HepG2 (cell line): ENCODE measurements at regions not wholly inside any gene's neighbourhood (a gene's known extent, or its start where the extent isn't known, plus 50 kb on each side); places are given as distances from the start of the nearest gene placed in this dataset.

ENCODE experiments used
- CC2D1A ChIP-seq: sonication (generic); formaldehyde crosslinking; IDR thresholded peaks from 2 replicates; pipeline ENCODE4 v1.8.1; 2023; ENCODE audit warnings: mild to moderate bottlenecking, missing genetic modification reagents
- HNRNPL ChIP-seq: fragments of 200-400 bp; formaldehyde crosslinking; IDR thresholded peaks from 2 replicates; pipeline ENCODE4 v1.6.1; 2017; ENCODE audit warnings: mild to moderate bottlenecking, low read depth, low read length
- NCOR1 ChIP-seq: fragments of 200-600 bp; sonication (generic); IDR thresholded peaks from 2 replicates; pipeline ENCODE4 v1.7.0; 2017; ENCODE audit warnings: antibody characterized with exemption, low read length, borderline replicate concordance
- NFE2L2 ChIP-seq: fragments of 150-350 bp; IDR thresholded peaks from 2 replicates; pipeline ENCODE4 v1.6.1; 2014; ENCODE audit warnings: low read length
- POLR2AphosphoS5 ChIP-seq: IDR thresholded peaks from 2 replicates; pipeline ENCODE4 v1.6.1; 2012; ENCODE audit warnings: low read depth, low read length
- ZNF292 ChIP-seq: sonication (generic); formaldehyde crosslinking; IDR thresholded peaks from 2 replicates; pipeline ENCODE4 v1.8.1; 2022; ENCODE audit warnings: mild to moderate bottlenecking, low read depth, missing genetic modification reagents, borderline replicate concordance
- ZNF431 ChIP-seq: sonication (generic); formaldehyde crosslinking; IDR thresholded peaks from 2 replicates; pipeline ENCODE4 v1.9.0; 2022; ENCODE audit warnings: missing genetic modification reagents, low read depth, mild to moderate bottlenecking, borderline replicate concordance
- TF ChIP-seq, protein P1 (sequence below): sonication (generic); formaldehyde crosslinking; IDR thresholded peaks from 2 replicates; pipeline ENCODE4 v1.5.0; 2020; ENCODE audit warnings: mild to moderate bottlenecking, missing genetic modification reagents
- TF ChIP-seq, protein P2 (sequence below): sonication (generic); formaldehyde crosslinking; IDR thresholded peaks from 2 replicates; pipeline ENCODE4 v1.4.0; 2020; ENCODE audit warnings: missing genetic modification reagents
- TF ChIP-seq, protein P3 (sequence below): sonication (generic); formaldehyde crosslinking; IDR thresholded peaks from 2 replicates; pipeline ENCODE4 v1.8.0; 2022; ENCODE audit warnings: mild to moderate bottlenecking, missing genetic modification reagents; ENCODE audit not compliant: insufficient replicate concordance
- TF ChIP-seq, protein P4 (sequence below): sonication (generic); formaldehyde crosslinking; IDR thresholded peaks from 2 replicates; pipeline ENCODE4 v1.8.0; 2022; ENCODE audit warnings: mild to moderate bottlenecking, missing genetic modification reagents, borderline replicate concordance
- TF ChIP-seq, protein P5 (sequence below): IDR thresholded peaks from 2 replicates; pipeline ENCODE4 v1.6.1; 2016; ENCODE audit warnings: low read depth, missing genetic modification reagents, missing compliant biosample characterization
- TF ChIP-seq, protein P6 (sequence below): sonication (generic); formaldehyde crosslinking; IDR thresholded peaks from 2 replicates; pipeline ENCODE4 v1.5.0; 2020; ENCODE audit warnings: missing genetic modification reagents

DNA sequence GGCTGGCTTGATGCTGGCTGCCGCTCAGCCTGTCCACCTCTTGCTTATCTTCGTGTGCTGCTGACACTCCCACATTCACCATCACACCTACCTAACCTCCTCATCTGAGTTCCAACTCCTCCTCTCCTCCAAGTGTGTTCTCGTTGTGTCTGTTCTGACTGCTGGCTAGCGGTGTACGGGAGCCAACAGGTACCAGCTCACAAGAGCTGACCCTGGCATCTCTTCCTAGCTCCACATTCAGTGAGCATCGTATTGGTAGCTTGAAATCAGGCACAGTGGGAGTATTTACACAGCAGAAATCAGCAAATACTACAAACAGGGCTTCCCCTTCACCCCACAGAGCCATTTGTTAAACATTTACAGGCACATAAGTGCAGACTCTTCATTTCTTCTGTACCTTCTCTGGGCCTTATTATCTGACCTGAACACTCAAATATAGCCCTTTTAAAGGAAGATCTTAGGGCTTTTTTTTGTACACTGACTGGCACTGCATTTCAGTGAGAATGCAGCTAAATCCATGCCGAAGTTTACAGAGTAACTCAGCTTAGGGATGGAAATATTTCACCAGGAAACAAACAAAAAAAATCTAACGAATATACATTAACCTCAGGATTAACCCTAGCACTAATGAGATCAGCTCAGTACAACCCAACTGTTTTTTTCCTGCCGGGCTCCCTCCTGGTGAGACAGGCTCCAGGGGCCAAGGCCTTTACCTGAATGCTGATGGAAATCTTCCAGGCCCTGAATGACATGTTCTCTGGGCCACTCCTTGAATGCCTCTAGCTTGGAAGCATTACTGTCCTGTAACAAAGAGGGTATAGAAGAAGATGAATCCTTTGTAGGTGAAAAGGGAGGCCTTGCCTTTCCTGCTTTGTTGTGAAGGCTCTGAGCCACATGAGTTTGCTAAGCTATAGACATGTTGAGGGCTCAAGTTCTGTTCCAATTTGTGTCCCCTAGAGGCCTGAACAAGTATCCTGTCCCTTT, 150.5 kb upstream of the LPP start (continued):
- TF ChIP-seq, protein P1, sequence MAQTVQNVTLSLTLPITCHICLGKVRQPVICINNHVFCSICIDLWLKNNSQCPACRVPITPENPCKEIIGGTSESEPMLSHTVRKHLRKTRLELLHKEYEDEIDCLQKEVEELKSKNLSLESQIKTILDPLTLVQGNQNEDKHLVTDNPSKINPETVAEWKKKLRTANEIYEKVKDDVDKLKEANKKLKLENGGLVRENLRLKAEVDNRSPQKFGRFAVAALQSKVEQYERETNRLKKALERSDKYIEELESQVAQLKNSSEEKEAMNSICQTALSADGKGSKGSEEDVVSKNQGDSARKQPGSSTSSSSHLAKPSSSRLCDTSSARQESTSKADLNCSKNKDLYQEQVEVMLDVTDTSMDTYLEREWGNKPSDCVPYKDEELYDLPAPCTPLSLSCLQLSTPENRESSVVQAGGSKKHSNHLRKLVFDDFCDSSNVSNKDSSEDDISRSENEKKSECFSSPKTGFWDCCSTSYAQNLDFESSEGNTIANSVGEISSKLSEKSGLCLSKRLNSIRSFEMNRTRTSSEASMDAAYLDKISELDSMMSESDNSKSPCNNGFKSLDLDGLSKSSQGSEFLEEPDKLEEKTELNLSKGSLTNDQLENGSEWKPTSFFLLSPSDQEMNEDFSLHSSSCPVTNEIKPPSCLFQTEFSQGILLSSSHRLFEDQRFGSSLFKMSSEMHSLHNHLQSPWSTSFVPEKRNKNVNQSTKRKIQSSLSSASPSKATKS (CRISPR knock-in tag): 0 out of 2 replicates have a peak, but pooled peaks have one; percentile 13
- TF ChIP-seq, protein P2, sequence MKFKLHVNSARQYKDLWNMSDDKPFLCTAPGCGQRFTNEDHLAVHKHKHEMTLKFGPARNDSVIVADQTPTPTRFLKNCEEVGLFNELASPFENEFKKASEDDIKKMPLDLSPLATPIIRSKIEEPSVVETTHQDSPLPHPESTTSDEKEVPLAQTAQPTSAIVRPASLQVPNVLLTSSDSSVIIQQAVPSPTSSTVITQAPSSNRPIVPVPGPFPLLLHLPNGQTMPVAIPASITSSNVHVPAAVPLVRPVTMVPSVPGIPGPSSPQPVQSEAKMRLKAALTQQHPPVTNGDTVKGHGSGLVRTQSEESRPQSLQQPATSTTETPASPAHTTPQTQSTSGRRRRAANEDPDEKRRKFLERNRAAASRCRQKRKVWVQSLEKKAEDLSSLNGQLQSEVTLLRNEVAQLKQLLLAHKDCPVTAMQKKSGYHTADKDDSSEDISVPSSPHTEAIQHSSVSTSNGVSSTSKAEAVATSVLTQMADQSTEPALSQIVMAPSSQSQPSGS (CRISPR knock-in tag): peak; percentile 16; the same call in 1 of the 2 replicates
- TF ChIP-seq, protein P3, sequence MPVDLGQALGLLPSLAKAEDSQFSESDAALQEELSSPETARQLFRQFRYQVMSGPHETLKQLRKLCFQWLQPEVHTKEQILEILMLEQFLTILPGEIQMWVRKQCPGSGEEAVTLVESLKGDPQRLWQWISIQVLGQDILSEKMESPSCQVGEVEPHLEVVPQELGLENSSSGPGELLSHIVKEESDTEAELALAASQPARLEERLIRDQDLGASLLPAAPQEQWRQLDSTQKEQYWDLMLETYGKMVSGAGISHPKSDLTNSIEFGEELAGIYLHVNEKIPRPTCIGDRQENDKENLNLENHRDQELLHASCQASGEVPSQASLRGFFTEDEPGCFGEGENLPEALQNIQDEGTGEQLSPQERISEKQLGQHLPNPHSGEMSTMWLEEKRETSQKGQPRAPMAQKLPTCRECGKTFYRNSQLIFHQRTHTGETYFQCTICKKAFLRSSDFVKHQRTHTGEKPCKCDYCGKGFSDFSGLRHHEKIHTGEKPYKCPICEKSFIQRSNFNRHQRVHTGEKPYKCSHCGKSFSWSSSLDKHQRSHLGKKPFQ (CRISPR knock-in tag): peak; percentile 74
- TF ChIP-seq ZNF431 (CRISPR knock-in tag): peak; percentile 66; the same call in 1 of the 2 replicates
- TF ChIP-seq, protein P4, sequence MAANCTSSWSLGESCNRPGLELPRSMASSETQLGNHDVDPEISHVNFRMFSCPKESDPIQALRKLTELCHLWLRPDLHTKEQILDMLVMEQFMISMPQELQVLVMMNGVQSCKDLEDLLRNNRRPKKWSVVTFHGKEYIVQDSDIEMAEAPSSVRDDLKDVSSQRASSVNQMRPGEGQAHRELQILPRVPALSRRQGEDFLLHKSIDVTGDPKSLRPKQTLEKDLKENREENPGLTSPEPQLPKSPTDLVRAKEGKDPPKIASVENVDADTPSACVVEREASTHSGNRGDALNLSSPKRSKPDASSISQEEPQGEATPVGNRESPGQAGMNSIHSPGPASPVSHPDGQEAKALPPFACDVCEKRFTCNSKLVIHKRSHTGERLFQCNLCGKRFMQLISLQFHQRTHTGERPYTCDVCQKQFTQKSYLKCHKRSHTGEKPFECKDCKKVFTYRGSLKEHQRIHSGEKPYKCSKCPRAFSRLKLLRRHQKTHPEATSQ (CRISPR knock-in tag): peak; percentile 4; the same call in 1 of the 2 replicates
- 0 out of 2 replicates have a peak, but pooled peaks have one; percentile 21 for TF ChIP-seq HNRNPL
- no peak for TF ChIP-seq CC2D1A (CRISPR knock-in tag)
- no peak; the same call in 1 of the 2 replicates for TF ChIP-seq NCOR1
- TF ChIP-seq, protein P5, sequence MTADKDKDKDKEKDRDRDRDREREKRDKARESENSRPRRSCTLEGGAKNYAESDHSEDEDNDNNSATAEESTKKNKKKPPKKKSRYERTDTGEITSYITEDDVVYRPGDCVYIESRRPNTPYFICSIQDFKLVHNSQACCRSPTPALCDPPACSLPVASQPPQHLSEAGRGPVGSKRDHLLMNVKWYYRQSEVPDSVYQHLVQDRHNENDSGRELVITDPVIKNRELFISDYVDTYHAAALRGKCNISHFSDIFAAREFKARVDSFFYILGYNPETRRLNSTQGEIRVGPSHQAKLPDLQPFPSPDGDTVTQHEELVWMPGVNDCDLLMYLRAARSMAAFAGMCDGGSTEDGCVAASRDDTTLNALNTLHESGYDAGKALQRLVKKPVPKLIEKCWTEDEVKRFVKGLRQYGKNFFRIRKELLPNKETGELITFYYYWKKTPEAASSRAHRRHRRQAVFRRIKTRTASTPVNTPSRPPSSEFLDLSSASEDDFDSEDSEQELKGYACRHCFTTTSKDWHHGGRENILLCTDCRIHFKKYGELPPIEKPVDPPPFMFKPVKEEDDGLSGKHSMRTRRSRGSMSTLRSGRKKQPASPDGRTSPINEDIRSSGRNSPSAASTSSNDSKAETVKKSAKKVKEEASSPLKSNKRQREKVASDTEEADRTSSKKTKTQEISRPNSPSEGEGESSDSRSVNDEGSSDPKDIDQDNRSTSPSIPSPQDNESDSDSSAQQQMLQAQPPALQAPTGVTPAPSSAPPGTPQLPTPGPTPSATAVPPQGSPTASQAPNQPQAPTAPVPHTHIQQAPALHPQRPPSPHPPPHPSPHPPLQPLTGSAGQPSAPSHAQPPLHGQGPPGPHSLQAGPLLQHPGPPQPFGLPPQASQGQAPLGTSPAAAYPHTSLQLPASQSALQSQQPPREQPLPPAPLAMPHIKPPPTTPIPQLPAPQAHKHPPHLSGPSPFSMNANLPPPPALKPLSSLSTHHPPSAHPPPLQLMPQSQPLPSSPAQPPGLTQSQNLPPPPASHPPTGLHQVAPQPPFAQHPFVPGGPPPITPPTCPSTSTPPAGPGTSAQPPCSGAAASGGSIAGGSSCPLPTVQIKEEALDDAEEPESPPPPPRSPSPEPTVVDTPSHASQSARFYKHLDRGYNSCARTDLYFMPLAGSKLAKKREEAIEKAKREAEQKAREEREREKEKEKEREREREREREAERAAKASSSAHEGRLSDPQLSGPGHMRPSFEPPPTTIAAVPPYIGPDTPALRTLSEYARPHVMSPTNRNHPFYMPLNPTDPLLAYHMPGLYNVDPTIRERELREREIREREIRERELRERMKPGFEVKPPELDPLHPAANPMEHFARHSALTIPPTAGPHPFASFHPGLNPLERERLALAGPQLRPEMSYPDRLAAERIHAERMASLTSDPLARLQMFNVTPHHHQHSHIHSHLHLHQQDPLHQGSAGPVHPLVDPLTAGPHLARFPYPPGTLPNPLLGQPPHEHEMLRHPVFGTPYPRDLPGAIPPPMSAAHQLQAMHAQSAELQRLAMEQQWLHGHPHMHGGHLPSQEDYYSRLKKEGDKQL (CRISPR knock-in tag): peak; percentile 42; the same call in 1 of the 2 replicates
- peak; percentile 23; the same call in 1 of the 2 replicates for TF ChIP-seq ZNF292 (CRISPR knock-in tag)
- TF ChIP-seq POLR2AphosphoS5: peak; percentile 71
- no peak for TF ChIP-seq NFE2L2
- TF ChIP-seq, protein P6, sequence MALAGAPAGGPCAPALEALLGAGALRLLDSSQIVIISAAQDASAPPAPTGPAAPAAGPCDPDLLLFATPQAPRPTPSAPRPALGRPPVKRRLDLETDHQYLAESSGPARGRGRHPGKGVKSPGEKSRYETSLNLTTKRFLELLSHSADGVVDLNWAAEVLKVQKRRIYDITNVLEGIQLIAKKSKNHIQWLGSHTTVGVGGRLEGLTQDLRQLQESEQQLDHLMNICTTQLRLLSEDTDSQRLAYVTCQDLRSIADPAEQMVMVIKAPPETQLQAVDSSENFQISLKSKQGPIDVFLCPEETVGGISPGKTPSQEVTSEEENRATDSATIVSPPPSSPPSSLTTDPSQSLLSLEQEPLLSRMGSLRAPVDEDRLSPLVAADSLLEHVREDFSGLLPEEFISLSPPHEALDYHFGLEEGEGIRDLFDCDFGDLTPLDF (CRISPR knock-in tag): no peak
